GM19240 (cell line): ENCODE measurements at regions not wholly inside any gene's neighbourhood (a gene's known extent, or its start where the extent isn't known, plus 50 kb on each side); places are given as distances from the start of the nearest gene placed in this dataset.

Experiments
- DNase-seq: peaks from one replicate; pipeline ENCODE4 v3.0.0; 2011; ENCODE audit warnings: low spot score; ENCODE audit not compliant: insufficient read length

- no peak for DNase-seq
These were observed 562.8 kb upstream of the TLE4 start for GRCh38 chr9:79008916-79009315.

- no peak for DNase-seq
These were observed 560.3 kb upstream of the TLE4 start for GRCh38 chr9:79011461-79011860.

GRCh38 chr9:79012561-79012960, 559.2 kb upstream of the TLE4 start:
- no peak for DNase-seq

- DNase-seq: no peak
These were observed 557.8 kb upstream of the TLE4 start for GRCh38 chr9:79013715-79014610.

GRCh38 chr9:79014929-79015699, 556.7 kb upstream of the TLE4 start:
- no peak for DNase-seq

- DNase-seq: no peak
These were observed 555.8 kb upstream of the TLE4 start for GRCh38 chr9:79015951-79016350.

GRCh38 chr9:79020276-79020675, 551.5 kb upstream of the TLE4 start:
- DNase-seq: no peak

- no peak for DNase-seq
These were observed 550.7 kb upstream of the TLE4 start for GRCh38 chr9:79021084-79021483.

GRCh38 chr9:79023134-79023580, 548.6 kb upstream of the TLE4 start:
- no peak for DNase-seq

- no peak for DNase-seq
These were observed 545.4 kb upstream of the TLE4 start for GRCh38 chr9:79026316-79026715.

GRCh38 chr9:79028101-79028500, 543.7 kb upstream of the TLE4 start:
- no peak for DNase-seq

- DNase-seq: no peak
These were observed 537.2 kb upstream of the TLE4 start for GRCh38 chr9:79034583-79034982.

GRCh38 chr9:79037338-79037737, 534.4 kb upstream of the TLE4 start:
- no peak for DNase-seq

- DNase-seq: no peak
These were observed 531.1 kb upstream of the TLE4 start for GRCh38 chr9:79040671-79041070.

GRCh38 chr9:79041266-79041665, 530.5 kb upstream of the TLE4 start:
- no peak for DNase-seq

GRCh38 chr9:79043916-79044315, 527.8 kb upstream of the TLE4 start:
- DNase-seq: no peak

- no peak for DNase-seq
These were observed 525.4 kb upstream of the TLE4 start for GRCh38 chr9:79046401-79046800.

GRCh38 chr9:79049371-79049770, 522.4 kb upstream of the TLE4 start:
- no peak for DNase-seq

GRCh38 chr9:79053598-79053997, 518.2 kb upstream of the TLE4 start:
- no peak for DNase-seq

- no peak for DNase-seq
These were observed 517.3 kb upstream of the TLE4 start for GRCh38 chr9:79054500-79054899.

GRCh38 chr9:79056041-79056440, 515.7 kb upstream of the TLE4 start:
- DNase-seq: no peak

- no peak for DNase-seq
These were observed 514.2 kb upstream of the TLE4 start for GRCh38 chr9:79057576-79057975.

- DNase-seq: no peak
These were observed 511.0 kb upstream of the TLE4 start for GRCh38 chr9:79060766-79061165.
